HG02588 (cell line): ENCODE measurements at regions not wholly inside any gene's neighbourhood (a gene's known extent, or its start where the extent isn't known, plus 50 kb on each side); places are given as distances from the start of the nearest gene placed in this dataset.
"Not testable (repeated sequence)": the region's sequence is repeated elsewhere in the genome, so short reads cannot be mapped to it uniquely, and the experiment has no call there.

ENCODE experiments used
- ATAC-seq: cut with Tn5 transposase; IDR thresholded peaks from one replicate; pipeline ENCODE4 v1.9.1; 2021; ENCODE audit warnings: mild to moderate bottlenecking, moderate library complexity; ENCODE audit not compliant: unreplicated experiment

GRCh38 chr2:31664949-31665724, 84.4 kb upstream of the SRD5A2 start:
- ATAC-seq, result no peak

- no peak for ATAC-seq
Observed at GRCh38 chr2:31660812-31661335, 80.1 kb upstream of the SRD5A2 start.

- ATAC-seq, result no peak
Observed at GRCh38 chr2:31660165-31660564, 79.4 kb upstream of the SRD5A2 start.

GRCh38 chr2:31654241-31654640, 73.5 kb upstream of the SRD5A2 start:
- ATAC-seq, result no peak

GRCh38 chr2:31651736-31652135, 71.0 kb upstream of the SRD5A2 start:
- ATAC-seq, result no peak

- no peak for ATAC-seq
Observed at GRCh38 chr2:31651267-31651666, 70.5 kb upstream of the SRD5A2 start.

GRCh38 chr2:31644551-31644950, 63.8 kb upstream of the SRD5A2 start:
- ATAC-seq, result no peak

GRCh38 chr2:31642707-31643106, 62.0 kb upstream of the SRD5A2 start:
- ATAC-seq, result no peak

- not testable (repeated sequence) for ATAC-seq
Observed at GRCh38 chr2:31632201-31632600, 51.5 kb upstream of the SRD5A2 start.
